ENCODE measurements at regions not wholly inside any gene's neighbourhood (a gene's known extent, or its start where the extent isn't known, plus 50 kb on each side); places are given as distances from the start of the nearest gene placed in this dataset.
"Not testable (repeated sequence)": the region's sequence is repeated elsewhere in the genome, so short reads cannot be mapped to it uniquely, and the experiment has no call there.

DNA sequence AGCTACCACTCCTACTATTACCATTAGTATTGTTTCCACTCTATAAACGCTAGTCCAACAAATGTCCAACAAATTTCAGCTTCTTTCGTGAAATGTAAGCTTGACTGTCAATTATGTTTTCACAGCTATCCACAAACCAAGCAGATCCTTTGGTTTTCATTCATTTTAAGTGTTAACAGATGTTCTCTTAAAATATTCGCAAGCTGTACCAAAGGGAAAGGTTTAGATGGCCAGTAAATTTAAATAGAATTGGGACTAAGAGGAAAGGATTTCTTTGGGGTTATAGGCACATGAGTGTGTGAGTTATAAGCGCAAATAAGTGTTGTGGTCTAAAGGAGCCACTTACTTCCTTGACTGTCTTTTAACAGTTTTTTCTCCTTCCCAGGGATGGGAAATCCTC lies 136.8 kb upstream of the ADRA1B start:
- no peak for DNase-seq (ENCODE audit: low read depth in 2 of 2, low spot score in 1 of 2)

DNA sequence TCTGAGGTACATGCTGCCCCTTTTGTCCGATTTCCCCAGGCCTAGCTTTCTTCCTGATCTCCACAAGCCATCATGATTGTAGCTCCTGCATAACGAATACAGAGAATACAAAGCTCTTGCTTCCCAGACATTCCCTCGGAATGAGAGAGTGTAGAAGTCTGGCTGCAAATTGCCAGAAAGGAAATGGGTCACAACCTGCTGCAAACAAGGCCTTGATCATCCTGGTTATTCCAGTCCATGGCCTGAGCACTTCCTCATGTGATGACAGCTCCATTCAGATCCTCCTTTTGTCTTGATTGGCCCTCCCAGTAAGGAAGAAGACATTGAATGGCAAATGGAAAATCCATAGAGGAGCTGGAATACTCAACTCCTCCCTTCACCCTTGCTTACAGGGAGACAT lies 136.0 kb upstream of the ADRA1B start:
- no peak for DNase-seq (ENCODE audit: low read depth in 2 of 2, low spot score in 1 of 2)

DNA sequence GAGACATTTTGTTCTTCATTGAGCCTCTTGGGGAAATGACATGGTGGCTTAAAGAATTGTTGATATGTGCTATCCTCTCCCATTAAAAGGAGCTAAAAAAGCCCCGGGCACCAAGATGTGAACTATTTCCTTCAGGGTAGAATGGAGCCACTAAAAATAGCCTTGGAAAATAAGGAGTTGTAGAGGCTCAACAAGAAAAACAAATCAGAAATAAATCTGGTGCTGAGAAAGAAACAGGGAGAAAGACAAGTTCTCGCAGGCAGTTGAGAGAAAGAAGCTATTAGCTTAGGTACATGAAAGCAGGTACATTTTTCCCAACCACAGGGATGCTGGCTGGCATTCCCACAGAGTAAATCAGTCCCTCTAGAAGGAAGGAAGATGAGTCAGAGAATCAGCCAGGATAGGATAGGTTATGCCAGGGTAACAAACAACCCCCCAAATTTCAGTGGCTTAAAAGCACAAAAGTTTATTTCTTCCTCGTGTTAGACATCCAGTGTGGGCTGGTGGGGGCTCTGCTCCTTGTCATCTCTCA lies 134.6 kb upstream of the ADRA1B start:
- DNase-seq (ENCODE audit: low read depth in 2 of 2, low spot score in 1 of 2), result no peak

DNA sequence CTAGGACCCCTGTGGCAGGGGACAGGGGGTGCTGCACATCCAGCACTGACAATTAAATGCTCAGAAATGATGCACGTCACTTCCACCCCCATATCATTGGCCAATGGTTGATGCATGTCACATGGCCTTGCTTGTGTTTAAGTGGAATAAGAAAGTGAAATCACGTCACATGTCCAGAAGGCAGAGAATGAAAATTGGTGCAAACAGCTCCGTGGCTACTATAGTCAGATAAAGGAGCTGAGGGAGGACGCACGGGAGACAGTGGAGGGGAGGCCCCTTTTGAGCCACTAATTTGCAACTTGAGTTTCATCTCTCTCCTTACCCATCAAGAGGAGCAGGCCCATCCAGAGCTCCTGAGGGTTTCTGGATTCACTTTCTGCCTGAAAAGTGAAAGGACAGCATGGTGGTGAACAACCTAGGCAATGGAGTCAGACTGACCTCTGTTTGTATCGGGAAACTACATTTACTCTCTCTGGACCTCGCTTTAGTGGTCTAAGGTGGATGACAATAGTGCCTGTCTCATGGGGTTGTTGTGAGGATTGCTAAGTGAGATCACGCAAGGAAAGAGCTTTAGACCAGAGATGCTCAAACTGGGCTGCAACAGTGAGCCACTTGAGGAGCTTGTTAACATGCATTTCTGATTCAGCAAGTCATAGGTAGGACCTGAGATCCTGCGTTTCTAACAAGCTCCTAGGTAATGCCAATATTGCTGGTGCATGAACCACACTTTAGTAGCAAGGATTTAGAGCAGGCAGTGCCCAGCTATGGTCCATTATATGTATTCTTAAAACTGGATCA lies 133.9 kb upstream of the ADRA1B start:
- no peak for DNase-seq (ENCODE audit: low read depth in 2 of 2, low spot score in 1 of 2)

- DNase-seq (ENCODE audit: low read depth in 2 of 2, low spot score in 1 of 2), result no peak
These were observed 133.3 kb upstream of the ADRA1B start for GRCh38 chr5:159782995-159783300.

- DNase-seq (ENCODE audit: low read depth in 2 of 2, low spot score in 1 of 2), result no peak
These were observed 132.5 kb upstream of the ADRA1B start for GRCh38 chr5:159783726-159784247.

- DNase-seq (ENCODE audit: low read depth in 2 of 2, low spot score in 1 of 2), result no peak
These were observed 131.3 kb upstream of the ADRA1B start for GRCh38 chr5:159784993-159785392.

- no peak for DNase-seq (ENCODE audit: low read depth in 2 of 2, low spot score in 1 of 2)
These were observed 130.6 kb upstream of the ADRA1B start for GRCh38 chr5:159785656-159786055.

DNA sequence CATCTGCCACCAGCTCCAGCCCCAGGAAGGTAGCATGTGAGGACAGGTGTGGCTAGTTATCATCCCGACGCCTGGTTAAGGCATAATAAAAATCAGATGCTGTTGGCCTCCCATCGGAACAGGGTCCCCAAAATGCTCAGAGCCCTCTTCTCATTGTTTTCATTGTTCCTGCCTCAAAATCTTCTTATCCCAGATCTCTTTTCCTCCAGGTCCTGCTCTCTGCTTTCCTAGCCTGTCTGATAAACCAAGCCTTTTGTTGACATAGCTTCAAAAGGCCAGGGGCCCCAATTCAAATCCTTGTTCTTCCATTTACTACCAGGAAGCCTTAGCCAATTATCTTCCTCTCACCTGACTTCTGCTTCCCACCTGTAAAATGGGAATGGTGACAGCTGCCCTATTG lies 130.1 kb upstream of the ADRA1B start:
- DNase-seq (ENCODE audit: low read depth in 2 of 2, low spot score in 1 of 2), result no peak

DNA sequence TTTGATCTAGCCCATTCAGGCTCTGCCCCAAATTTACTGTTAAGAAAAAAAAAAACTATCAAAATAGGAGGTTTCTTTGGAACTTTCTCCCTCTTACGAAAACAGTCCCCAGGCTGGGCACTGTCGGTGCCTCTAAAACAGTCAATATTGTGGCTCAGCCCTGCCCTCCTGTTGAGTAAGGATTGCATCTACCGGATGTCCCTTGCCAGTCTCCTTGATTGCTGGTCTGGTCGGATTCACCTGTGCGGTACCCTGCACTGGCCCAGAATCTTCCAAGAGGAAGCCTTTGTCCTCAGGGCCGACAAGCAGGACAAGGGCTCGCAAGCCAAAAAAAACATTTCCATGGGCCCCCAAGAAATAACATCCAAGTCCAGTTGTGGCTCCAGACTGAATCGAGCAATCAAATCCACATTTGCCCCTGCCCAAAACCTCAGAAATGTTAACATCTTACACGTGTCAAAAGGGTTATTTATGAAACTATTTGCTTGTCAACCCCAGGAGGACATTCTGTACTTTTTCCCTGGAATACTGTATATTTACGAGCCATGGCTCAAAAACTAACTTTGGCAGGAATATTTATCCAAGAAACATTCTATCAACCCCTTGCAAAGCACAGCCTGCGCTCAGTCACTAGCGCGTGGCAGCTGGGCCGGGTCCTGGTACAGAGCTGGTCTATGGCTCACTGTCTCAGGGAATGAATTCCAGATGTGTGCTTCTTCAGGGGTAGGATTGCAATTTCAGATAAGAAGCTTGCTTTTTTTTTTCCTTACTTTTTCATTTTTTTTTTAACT lies 129.2 kb upstream of the ADRA1B start:
- DNase-seq (ENCODE audit: low read depth in 2 of 2, low spot score in 1 of 2), result no peak

- DNase-seq (ENCODE audit: low read depth in 2 of 2, low spot score in 1 of 2), result no peak
These were observed 128.4 kb upstream of the ADRA1B start for GRCh38 chr5:159787837-159788236.

GRCh38 chr5:159788835-159789331 lies 127.4 kb upstream of the ADRA1B start:
- no peak for DNase-seq (ENCODE audit: low read depth in 2 of 2, low spot score in 1 of 2)

GRCh38 chr5:159792180-159792579 lies 124.1 kb upstream of the ADRA1B start:
- DNase-seq (ENCODE audit: low read depth in 2 of 2, low spot score in 1 of 2), result no peak

GRCh38 chr5:159797261-159797970 lies 118.9 kb upstream of the ADRA1B start:
- no peak for DNase-seq (ENCODE audit: low read depth in 2 of 2, low spot score in 1 of 2)

GRCh38 chr5:159799701-159800100 lies 116.6 kb upstream of the ADRA1B start:
- no peak for DNase-seq (ENCODE audit: low read depth in 2 of 2, low spot score in 1 of 2)

DNA sequence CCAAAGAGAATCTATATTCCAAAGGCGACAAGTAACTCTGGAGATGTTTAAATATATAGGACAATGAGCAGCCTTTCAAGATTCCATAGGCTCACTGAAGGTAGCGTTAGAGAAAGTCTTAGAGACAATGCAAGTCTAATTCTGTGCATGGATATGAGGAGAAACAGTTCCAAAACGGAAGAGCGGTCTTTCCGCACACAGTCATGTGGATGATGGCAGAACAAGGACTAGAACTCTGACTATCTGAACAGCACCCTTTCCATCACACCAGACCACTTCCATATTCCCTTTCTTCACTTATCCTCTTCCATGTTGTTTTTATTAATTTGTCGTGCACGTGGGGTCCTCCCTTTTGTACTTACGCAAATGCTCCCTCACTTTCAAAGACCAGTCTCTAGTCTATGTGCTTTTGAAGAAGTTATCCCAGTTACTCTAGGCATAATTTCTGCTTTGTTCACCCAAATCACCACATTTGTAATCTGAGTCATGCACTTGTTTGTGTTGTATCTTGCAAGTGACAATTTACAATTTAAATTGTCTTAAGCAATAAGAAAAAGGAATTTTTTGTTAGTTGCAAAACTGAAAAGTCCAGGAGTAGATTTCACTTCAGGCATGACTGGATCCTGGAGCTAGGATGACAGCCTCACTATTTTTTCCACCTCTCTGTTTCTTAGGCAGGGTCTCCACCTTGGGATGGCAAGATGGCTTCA lies 116.0 kb upstream of the ADRA1B start:
- no peak for DNase-seq (ENCODE audit: low read depth in 2 of 2, low spot score in 1 of 2)

GRCh38 chr5:159801303-159801702 lies 115.0 kb upstream of the ADRA1B start:
- no peak for DNase-seq (ENCODE audit: low read depth in 2 of 2, low spot score in 1 of 2)

GRCh38 chr5:159802661-159803060 lies 113.6 kb upstream of the ADRA1B start:
- no peak for DNase-seq (ENCODE audit: low read depth in 2 of 2, low spot score in 1 of 2)

DNA sequence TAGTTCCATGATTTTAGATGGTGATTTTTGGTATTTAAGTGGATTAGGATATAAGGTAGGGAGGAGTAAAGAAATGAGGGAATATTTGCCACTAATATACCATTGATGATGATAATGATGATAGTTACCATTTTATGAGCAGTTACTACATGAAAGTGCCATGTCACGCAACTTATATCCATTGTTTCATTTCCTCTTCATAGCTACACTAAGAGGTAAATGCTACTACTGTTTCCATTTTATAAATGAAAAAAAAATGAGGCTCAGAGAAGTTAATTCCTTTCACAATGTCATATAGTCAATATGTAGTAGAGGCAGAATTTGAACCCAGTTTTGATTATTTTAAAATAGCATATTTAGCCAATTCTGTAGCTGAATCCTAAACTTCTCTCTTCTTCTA lies 112.2 kb upstream of the ADRA1B start:
- DNase-seq (ENCODE audit: low read depth in 2 of 2, low spot score in 1 of 2), result no peak

GRCh38 chr5:159805021-159805420 lies 111.3 kb upstream of the ADRA1B start:
- no peak for DNase-seq (ENCODE audit: low read depth in 2 of 2, low spot score in 1 of 2)

DNA sequence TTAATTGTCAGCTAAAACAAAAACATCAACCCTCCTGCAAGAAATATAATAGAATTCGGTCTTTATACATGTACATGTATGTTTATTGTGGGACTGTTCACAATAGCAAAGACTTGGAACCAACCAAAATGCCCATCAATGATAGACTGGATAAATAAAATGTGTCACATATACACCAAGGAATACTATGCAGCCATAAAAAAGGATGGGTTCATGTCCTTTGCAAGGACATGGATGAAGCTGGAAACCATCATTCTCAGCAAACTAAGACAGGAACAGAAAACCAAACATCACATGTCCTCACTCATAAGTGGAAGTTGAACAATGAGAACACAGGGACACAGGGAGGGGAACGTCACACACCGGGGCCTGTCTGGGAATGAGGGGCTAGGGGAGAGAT lies 109.1 kb upstream of the ADRA1B start:
- DNase-seq (ENCODE audit: low read depth in 2 of 2, low spot score in 1 of 2), result not testable (repeated sequence)
